Pancreas (tissue), 10 donors: ENCODE measurements at regions not wholly inside any gene's neighbourhood (a gene's known extent, or its start where the extent isn't known, plus 50 kb on each side); places are given as distances from the start of the nearest gene placed in this dataset.

ENCODE experiments used
- ATAC-seq, 4 donors: fragments of 200-7000 bp; cut with Tn5 transposase; one replicate each; pipeline versions ENCODE4 v1.8.0 to v1.9.1; 2020; ENCODE audit warnings: mild to moderate bottlenecking in 4 of 4, moderate library complexity in 4 of 4
- DNase-seq, 6 donors: peaks; one replicate each; pipeline ENCODE4 v3.0.0-alpha.2; 2020
- FAIRE-seq: peaks from 2 replicates; lab custom pipeline; 2012; peaks lifted over from hg19 to GRCh38; lab: Jason Lieb, UNC
- H3K27ac ChIP-seq, 4 donors: fragments of 200-600 bp; sonication (generic); 1 replicate in 3 of 4; 2 replicates in 1 of 4; pipeline versions ENCODE4 v1.5.0 to v1.8.0; 2020
- H3K27me3 ChIP-seq, 4 donors: fragments of 200-600 bp; one replicate each; pipeline ENCODE4 v1.8.0; 2021
- H3K36me3 ChIP-seq, 3 donors: fragments of 200-600 bp; sonication (generic) in 1 of 3; one replicate each; pipeline versions ENCODE4 v1.5.0 to v1.8.0; 2020 to 2021
- H3K4me1 ChIP-seq, 3 donors: fragments of 200-600 bp; one replicate each; pipeline ENCODE4 v1.8.0; 2021
- H3K4me3 ChIP-seq, 4 donors: fragments of 200-600 bp; sonication (generic) in 2 of 4; one replicate each; pipeline versions ENCODE4 v1.5.0 to v1.8.0; 2020 to 2021
- H3K9me3 ChIP-seq, 4 donors: fragments of 200-600 bp; one replicate each; pipeline ENCODE4 v1.8.0; 2021
- WGBS, 2 donors: extraction: QIAGEN DNeasy Blood & Tissue Kit; methylation state at CpG; one replicate each; pipeline ENCODE4 v1.1.7; 2013; 5-methylcytosine and 5-hydroxymethylcytosine counted together
- intact Hi-C, 3 donors: fragments of 100-400 bp; cut with DNase I; formaldehyde crosslinking; loops; one replicate each; pipeline versions ENCODE4 v1.11.1 to v1.14.2; 2022
- TF ChIP-seq, protein P1 (sequence below), 4 donors: fragments of 200-600 bp; sonication (generic) in 3 of 4; IDR thresholded peaks; one replicate each; pipeline versions ENCODE4 v1.5.0 to v1.8.0; 2021; ENCODE audit warnings: antibody characterized with exemption in 4 of 4
- donor health status: healthy with polysubstance abuse.
- donor health status: DM: no; HTN: no; CAD: no; lungs with moderate emphysema.
- donor health status: DM: no; HTN: no; CAD: no.
- donor health status: control.
- donor health status: control.
- donor health status: Bipolar disorder and iron deficiency.
- donor health status: DM: yes; HTN: yes; CAD: no.
- donor health status: DM: no; HTN: no; CAD: no.
- donor health status: DM: no; HTN: no; CAD: no.
- donor health status: DM: yes; HTN: yes; CAD: no.

DNA sequence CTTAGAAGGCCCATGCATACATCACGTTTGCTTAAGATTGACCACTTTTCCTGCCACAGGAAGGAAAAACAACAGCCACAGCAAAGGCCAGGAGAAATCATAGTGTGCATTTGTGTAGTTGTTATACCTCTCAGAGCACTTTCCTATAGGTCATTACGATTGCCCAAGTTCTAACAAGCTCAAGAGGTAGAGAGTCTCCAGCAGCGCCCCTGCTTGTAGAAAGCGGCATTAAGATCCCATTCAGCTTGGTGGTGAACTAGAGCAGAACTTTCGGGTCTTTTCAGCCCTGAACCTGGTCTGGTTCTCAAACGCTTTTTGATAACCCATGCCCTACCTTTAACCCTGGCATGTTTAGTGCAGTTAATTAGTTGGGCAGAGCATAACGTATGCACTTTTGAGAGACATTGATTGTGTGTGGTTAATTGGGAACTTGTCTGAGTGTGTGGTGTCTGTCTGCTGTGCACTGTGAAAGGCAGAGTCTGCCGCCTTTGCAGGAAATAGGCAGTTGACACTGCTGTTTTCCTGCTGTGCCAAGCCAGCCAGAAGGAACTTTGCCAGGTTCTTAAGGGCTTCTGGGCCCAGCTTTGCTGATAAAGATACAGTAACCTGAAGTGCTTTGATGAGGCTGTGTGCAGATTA is 109.9 kb upstream of the CLMP start:
- H3K36me3 ChIP-seq: no peaks in the 10 kb centered on the region
- H3K9me3 ChIP-seq: no peaks in the 10 kb centered on the region
- H3K27ac ChIP-seq: no peak overlapping the region
- DNase-seq (no peak), FAIRE-seq (no peak), ATAC-seq (no peak)
- peaks cover 0 to 12% (median 0%) of the 10 kb centered on the region in 4 donors for H3K27me3 ChIP-seq
- WGBS, 2 donors: 53 to 55% methylated on average over 8 of the region's 8 CpGs
- intact Hi-C loops: loop anchor here in 1 of 3 donors (10.0 kb wide), 1 partner anchor 170 kb away; no protein-coding TSS in a partner anchor
- peaks cover 0 to 3% (median 0%) of the 10 kb centered on the region in 3 donors for H3K4me1 ChIP-seq
- TF ChIP-seq, protein P1, sequence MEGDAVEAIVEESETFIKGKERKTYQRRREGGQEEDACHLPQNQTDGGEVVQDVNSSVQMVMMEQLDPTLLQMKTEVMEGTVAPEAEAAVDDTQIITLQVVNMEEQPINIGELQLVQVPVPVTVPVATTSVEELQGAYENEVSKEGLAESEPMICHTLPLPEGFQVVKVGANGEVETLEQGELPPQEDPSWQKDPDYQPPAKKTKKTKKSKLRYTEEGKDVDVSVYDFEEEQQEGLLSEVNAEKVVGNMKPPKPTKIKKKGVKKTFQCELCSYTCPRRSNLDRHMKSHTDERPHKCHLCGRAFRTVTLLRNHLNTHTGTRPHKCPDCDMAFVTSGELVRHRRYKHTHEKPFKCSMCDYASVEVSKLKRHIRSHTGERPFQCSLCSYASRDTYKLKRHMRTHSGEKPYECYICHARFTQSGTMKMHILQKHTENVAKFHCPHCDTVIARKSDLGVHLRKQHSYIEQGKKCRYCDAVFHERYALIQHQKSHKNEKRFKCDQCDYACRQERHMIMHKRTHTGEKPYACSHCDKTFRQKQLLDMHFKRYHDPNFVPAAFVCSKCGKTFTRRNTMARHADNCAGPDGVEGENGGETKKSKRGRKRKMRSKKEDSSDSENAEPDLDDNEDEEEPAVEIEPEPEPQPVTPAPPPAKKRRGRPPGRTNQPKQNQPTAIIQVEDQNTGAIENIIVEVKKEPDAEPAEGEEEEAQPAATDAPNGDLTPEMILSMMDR (IDR thresholded peaks at IDR 0.05): no peak
- no peak overlapping the region for H3K4me3 ChIP-seq

DNA sequence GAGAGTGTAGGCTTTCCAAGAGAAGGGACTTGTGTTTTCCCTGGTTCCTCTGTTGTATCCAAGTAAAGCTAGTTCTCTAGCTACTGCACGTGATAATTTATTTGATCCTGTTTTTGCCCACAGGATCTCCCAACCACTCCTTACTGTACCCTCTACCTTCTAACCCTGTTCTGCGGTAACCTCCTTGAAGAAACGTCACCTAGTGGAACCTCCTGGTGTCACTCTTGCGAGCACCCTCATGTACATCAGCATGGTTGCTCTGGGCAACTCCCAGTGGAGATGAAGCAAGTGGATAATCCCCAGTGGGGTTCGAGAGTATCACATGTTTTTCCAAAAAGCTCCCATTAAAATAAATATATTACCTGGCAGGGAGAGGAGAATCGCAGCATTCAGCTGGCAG is 108.9 kb upstream of the CLMP start:
- Histone ChIP-seq H3K4me3 (no peak overlapping the region), H3K27ac (no peak overlapping the region), H3K36me3 (no peaks in the 10 kb centered on the region), H3K9me3 (no peaks in the 10 kb centered on the region), H3K27me3 (peaks cover 0 to 13% (median 0%) of the 10 kb centered on the region in 4 donors), H3K4me1 (peaks cover 0 to 3% (median 0%) of the 10 kb centered on the region in 3 donors)
- DNase-seq (no peak), FAIRE-seq (no peak), ATAC-seq (no peak)
- intact Hi-C loops: loop anchor here in 1 of 3 donors (10.0 kb wide), 1 partner anchor 171 kb away; no protein-coding TSS in a partner anchor
- 62 to 68% methylated on average over 6 of the region's 6 CpGs for WGBS, 2 donors
- TF ChIP-seq, protein P1 (IDR thresholded peaks at IDR 0.05): no peak

DNA sequence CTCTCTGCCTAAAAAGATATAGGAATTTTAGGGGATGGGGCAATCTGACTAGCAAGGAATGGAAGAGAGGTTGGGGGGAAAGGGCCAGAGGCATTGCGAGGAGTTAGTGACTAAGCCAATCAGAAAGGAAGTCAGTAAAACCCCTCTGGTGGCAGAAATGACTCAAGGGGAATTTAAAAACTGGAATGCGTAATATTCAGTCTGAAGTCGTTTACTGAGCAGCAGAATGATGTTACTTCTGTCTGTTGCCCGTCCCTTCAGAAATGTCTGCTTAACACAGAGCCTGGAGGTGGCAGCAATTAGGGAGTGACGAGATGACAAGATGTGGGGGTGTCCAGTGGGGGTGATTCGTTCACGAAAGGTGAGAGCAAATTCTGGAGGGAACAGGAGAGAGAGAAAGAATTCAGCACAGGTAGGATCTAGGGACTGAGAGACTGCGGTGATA is 107.7 kb upstream of the CLMP start:
- ATAC-seq (no peak), FAIRE-seq (no peak), DNase-seq (no peak)
- no peaks in the 10 kb centered on the region for H3K36me3 ChIP-seq
- H3K27me3 ChIP-seq: peaks cover 0 to 17% (median 0%) of the 10 kb centered on the region in 4 donors
- no peak overlapping the region for H3K4me3 ChIP-seq
- H3K9me3 ChIP-seq: no peaks in the 10 kb centered on the region
- H3K4me1 ChIP-seq: peaks cover 0 to 3% (median 0%) of the 10 kb centered on the region in 3 donors
- 58 to 62% methylated on average over 8 of the region's 8 CpGs for WGBS, 2 donors
- intact Hi-C loops: loop anchor here in 1 of 3 donors (10.0 kb wide), 1 partner anchor 172 kb away; no protein-coding TSS in a partner anchor
- TF ChIP-seq, protein P1 (IDR thresholded peaks at IDR 0.05): no peak
- H3K27ac ChIP-seq: no peak overlapping the region

DNA sequence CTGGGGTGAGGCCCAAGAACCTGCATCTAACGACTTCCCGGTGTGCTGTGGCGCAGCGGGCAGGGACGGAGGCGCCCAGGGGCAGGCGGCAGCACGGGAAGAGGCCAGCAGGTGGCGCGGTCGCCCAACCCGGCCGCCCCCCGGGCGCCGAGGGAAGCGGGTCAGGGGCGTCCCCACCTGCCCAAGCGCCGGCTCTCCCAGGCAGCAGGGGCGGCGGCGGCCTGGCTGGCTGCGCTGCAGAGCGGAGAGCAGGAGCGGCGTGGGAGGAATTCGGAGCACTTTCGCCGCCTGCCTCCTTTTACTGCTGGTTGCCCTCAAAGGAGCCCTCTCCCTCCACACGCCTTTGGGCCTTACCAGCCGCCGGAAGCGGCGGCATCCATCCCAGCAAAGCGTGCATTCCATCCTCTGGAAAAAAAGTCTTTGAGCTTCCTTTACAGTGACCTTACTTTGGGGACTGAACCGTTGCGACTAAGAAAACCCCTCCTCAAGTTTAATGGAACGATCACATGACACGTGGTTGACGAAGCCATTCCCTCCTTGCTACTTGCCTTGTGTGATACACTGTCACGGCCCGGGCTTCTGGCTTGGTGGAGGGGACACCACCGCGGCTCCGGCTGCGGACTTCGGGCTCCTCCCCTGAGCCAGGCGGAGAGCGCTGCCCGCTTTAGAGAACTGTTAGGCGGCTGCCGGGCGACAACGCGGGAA is 106.8 kb upstream of the CLMP start:
- FAIRE-seq: no peak
- TF ChIP-seq, protein P1 (IDR thresholded peaks at IDR 0.05): peak; percentile 63 to 92 (median 80)
- H3K36me3 ChIP-seq: no peaks in the 10 kb centered on the region
- 4 to 7% methylated on average over 41 to 56 of the region's 56 CpGs for WGBS, 2 donors
- peak; percentile 86 to 98 (median 94) for ATAC-seq
- H3K27ac ChIP-seq: no peak overlapping the region
- H3K4me1 ChIP-seq: peaks cover 0 to 3% (median 0%) of the 10 kb centered on the region in 3 donors
- no peaks in the 10 kb centered on the region for H3K9me3 ChIP-seq
- H3K27me3 ChIP-seq: peaks cover 0 to 17% (median 0%) of the 10 kb centered on the region in 4 donors
- H3K4me3 ChIP-seq: peak overlapping the region in 3 of 4 donors; percentile 12 to 42 (median 22)
- intact Hi-C loops: loop anchor here in 1 of 3 donors (10.0 kb wide), 1 partner anchor 173 kb away; no protein-coding TSS in a partner anchor
- DNase-seq: peak; percentile 14 to 88 (median 54)
